Astrocyte (in vitro differentiated cells and primary cell): ENCODE measurements at regions not wholly inside any gene's neighbourhood (a gene's known extent, or its start where the extent isn't known, plus 50 kb on each side); places are given as distances from the start of the nearest gene placed in this dataset.

ENCODE experiments used
- CTCF ChIP-seq: IDR thresholded peaks from 2 replicates; pipeline ENCODE4 v1.5.1; 2011; ENCODE audit warnings: low read depth, mild to moderate bottlenecking, inconsistent platforms, low read length, moderate library complexity; ENCODE audit not compliant: insufficient read depth
- EZH2 ChIP-seq: IDR thresholded peaks from 2 replicates; pipeline ENCODE4 v1.6.1; 2012; ENCODE audit warnings: mild to moderate bottlenecking, low read length, inconsistent platforms; ENCODE audit not compliant: insufficient read depth

GRCh38 chrX:99010957-99011356, 1399.1 kb downstream of the PCDH19 start:
- TF ChIP-seq CTCF (no peak), EZH2 (no peak)
